ENCODE measurements at regions not wholly inside any gene's neighbourhood (a gene's known extent, or its start where the extent isn't known, plus 50 kb on each side); places are given as distances from the start of the nearest gene placed in this dataset.
A peak's percentile ranks its signal among the peaks of the same experiment; 100 is the strongest.

DNA sequence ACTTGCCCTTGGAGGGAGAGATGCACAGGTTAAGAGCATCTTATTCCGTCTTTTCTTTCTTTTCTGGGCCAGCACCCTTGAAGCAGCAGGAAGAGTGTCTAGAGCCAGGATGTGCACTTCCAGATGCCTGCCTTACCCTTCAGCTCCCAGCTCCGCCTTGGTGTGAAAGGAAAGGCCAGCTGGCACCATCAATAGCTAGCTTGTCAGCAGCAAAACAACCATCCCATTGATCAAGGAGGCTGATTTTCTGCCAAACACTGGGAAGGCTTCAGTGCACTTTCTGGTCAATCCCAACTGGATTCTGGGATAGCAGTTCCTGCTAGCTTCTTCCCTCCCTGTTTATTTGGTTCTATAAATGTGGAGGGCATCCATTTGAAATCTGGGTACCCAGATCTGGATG, 110.9 kb upstream of the GALNT15 start:
- no peak for TF ChIP-seq CTCF (IDR thresholded peaks at IDR 0.05; ENCODE audit: insufficient read depth, low read depth, low read length)
- DNase-seq (ENCODE audit: low read depth) = no peak
- H3K4me3 ChIP-seq (ENCODE audit: low read depth, low read length) = no peak overlapping the region

DNA sequence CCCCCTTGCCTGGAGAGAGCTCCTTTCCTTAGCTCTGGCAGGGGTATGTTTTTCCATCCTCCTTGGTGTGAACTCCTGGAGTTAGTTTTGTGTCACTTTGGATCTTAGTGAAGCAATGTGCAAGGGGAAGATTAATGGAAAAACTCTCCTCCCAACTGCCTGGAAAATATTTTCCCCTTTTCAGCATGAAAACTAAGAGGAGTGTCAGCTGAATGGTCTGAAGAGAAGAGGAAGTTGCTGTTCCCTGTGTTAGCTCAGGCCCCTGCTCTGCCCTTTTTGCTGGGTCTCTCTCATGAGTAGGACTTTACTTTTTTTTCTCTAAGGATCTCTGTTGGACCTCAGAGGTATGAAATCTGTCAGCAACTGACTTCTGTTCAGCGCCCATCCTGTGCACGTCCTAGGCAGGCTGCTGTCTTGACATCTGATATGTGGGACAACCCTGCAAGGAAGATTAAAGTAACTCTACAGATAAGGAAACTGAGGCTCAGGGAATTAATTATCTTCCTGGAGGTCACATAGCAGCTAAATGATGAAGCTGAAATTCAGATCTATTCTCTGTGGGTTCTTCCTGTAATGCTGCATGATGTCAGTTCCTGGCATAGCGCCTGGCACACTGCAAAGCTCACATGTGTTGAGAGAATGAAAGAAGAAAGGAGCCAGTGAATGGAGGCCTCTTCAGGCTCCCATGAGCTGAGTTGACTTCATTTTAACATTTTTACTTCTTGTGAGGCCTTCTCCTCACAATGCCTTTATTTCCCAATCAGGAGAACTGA, 109.7 kb upstream of the GALNT15 start:
- no peak for TF ChIP-seq CTCF (IDR thresholded peaks at IDR 0.05; ENCODE audit: insufficient read depth, low read depth, low read length)
- DNase-seq (ENCODE audit: low read depth) = peak; percentile 91
- H3K4me3 ChIP-seq (ENCODE audit: low read depth, low read length) = no peak overlapping the region

DNA sequence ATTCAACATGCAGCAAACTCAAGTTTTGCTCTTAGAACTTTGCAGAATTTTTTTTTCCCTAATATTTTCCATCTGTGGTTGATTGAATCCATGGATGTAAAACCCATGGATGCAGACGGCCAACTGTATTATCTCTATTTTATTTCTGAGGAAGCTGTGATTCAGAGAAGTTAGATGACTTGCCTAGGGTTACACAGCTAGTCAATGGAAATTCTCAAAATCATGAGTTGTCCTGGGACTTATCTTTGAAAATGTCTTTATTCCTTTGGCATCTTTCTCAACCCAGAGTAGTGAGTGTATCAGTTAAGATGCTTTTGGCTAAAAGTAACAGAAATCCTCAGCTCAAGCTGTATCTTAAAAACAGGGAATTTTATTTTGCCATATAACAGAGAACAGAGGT, 107.9 kb upstream of the GALNT15 start:
- no peak overlapping the region for H3K4me3 ChIP-seq (ENCODE audit: low read depth, low read length)
- no peak for DNase-seq (ENCODE audit: low read depth)
- TF ChIP-seq CTCF (IDR thresholded peaks at IDR 0.05; ENCODE audit: insufficient read depth, low read depth, low read length) = no peak

DNA sequence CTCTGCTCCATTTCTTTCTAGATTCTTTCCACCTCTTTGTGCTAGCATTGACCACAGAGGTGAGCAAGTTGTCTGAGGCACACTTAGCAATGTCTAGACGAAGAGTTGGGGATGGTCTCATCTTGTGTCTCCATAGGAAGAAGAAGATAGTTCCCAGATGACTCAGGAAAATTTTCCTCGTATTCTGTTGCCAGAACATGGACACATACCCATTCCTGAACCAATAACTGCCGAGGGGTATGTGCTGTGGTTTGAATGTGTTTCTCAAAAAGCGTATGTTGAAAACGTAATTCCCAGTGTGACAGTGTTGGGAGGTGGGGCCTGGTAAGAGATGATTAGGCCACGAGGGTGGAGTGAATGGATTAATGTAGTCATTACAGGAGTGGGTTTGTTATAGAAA, 107.5 kb upstream of the GALNT15 start:
- H3K4me3 ChIP-seq (ENCODE audit: low read depth, low read length) = no peak overlapping the region
- no peak for TF ChIP-seq CTCF (IDR thresholded peaks at IDR 0.05; ENCODE audit: insufficient read depth, low read depth, low read length)
- DNase-seq (ENCODE audit: low read depth) = peak; percentile 88

GRCh38 chr3:16067837-16068471, 106.5 kb upstream of the GALNT15 start:
- peak; percentile 81 for DNase-seq (ENCODE audit: low read depth)
- no peak overlapping the region for H3K4me3 ChIP-seq (ENCODE audit: low read depth, low read length)
- no peak for TF ChIP-seq CTCF (IDR thresholded peaks at IDR 0.05; ENCODE audit: insufficient read depth, low read depth, low read length)

DNA sequence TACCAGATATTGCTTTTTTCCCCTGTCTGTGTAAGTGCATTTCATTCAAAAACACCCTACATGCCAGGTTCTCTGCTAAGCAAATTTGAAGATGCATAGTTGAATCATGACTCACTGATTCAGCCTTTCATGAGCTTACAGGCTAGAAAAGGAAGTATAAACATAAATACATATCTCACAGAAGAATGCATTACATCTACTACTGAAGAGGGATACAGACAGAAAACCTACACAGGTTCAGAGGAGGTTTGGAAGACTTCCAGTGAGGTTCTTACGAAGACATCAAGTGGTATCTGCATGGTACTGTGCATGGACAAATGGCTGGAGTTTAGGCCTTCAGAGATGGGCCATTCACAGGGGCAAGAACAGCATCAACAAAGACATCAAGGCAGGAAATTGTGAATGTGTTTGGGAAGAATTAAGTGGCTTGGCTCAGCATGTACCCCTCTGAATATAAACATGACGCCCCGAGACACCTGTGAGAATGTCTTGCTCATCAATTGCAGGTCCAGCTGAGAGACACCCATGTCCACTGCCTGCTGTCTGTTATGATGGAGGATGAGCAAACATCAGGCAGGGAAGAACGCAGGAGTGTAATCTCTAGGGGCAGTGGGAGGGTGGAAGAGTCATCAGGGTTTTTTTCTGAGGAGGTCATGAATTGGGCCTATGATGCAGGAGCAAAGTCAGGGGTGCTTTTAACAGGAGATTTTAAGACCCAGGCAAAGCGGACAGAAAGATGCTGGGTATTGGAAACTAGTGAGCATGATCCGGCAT, 105.1 kb upstream of the GALNT15 start:
- TF ChIP-seq CTCF (IDR thresholded peaks at IDR 0.05; ENCODE audit: insufficient read depth, low read depth, low read length) = no peak
- DNase-seq (ENCODE audit: low read depth) = peak; percentile 86
- no peak overlapping the region for H3K4me3 ChIP-seq (ENCODE audit: low read depth, low read length)

Data from fibroblast of villous mesenchyme (primary cell).